C4-2B (cell line): ENCODE measurements at regions not wholly inside any gene's neighbourhood (a gene's known extent, or its start where the extent isn't known, plus 50 kb on each side); places are given as distances from the start of the nearest gene placed in this dataset.

ENCODE experiments used
- ZFX ChIP-seq: fragments of 450-650 bp; IDR thresholded peaks from 2 replicates; pipeline ENCODE4 v1.6.1; 2017
- TF ChIP-seq, protein P1 (sequence below): fragments of 450-650 bp; conservative IDR thresholded peaks from 2 replicates; pipeline ENCODE4 v1.5.1; 2017; ENCODE audit warnings: mild to moderate bottlenecking

DNA sequence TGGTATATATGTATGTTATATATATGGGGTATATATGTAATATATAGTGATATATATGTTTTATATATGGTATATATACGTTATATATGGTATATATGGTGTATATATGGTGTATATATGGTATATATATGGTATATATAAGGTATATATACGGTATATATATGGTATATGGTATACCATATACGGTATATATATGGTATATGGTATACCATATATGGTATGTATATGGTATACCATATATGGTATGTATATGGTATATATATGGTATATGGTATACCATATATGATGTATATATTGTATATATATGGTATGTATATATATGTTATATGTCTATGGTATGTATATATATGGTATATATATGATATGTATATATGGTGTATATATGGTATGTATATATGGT, 447.7 kb upstream of the USP24 start:
- TF ChIP-seq, protein P1, sequence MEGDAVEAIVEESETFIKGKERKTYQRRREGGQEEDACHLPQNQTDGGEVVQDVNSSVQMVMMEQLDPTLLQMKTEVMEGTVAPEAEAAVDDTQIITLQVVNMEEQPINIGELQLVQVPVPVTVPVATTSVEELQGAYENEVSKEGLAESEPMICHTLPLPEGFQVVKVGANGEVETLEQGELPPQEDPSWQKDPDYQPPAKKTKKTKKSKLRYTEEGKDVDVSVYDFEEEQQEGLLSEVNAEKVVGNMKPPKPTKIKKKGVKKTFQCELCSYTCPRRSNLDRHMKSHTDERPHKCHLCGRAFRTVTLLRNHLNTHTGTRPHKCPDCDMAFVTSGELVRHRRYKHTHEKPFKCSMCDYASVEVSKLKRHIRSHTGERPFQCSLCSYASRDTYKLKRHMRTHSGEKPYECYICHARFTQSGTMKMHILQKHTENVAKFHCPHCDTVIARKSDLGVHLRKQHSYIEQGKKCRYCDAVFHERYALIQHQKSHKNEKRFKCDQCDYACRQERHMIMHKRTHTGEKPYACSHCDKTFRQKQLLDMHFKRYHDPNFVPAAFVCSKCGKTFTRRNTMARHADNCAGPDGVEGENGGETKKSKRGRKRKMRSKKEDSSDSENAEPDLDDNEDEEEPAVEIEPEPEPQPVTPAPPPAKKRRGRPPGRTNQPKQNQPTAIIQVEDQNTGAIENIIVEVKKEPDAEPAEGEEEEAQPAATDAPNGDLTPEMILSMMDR: no peak
- TF ChIP-seq ZFX: no peak
